ENCODE measurements at regions not wholly inside any gene's neighbourhood (a gene's known extent, or its start where the extent isn't known, plus 50 kb on each side); places are given as distances from the start of the nearest gene placed in this dataset.
"Not testable (repeated sequence)": the region's sequence is repeated elsewhere in the genome, so short reads cannot be mapped to it uniquely, and the experiment has no call there.

DNA sequence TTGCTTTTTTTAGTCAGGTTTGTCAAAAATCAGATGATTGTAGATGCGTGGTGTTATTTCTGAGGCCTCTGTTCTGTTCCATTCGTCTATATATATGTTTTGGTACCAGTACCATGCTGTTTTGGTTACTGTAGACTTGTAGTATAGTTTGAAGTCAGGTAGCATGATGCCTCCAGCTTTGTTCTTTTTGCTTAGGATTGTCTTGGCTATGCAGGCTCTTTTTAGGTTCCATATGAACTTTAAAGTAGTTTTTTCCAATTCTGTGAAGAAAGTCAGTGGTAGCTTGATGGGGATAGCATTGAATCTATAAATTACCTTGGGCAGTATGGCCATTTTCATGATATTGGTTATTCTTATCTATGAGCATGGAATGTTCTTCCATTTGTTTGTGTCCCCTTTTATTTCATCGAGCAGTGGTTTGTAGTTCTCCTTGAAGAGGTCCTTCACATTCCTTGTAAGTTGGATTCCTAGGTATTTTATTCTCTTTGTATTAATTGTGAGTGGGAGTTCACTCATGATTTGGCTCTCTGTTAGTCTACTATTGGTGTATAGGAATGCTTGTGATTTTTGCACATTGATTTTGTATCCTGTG lies 70.1 kb upstream of the TOP3B start:
- DNase-seq, result not testable (repeated sequence)

DNA sequence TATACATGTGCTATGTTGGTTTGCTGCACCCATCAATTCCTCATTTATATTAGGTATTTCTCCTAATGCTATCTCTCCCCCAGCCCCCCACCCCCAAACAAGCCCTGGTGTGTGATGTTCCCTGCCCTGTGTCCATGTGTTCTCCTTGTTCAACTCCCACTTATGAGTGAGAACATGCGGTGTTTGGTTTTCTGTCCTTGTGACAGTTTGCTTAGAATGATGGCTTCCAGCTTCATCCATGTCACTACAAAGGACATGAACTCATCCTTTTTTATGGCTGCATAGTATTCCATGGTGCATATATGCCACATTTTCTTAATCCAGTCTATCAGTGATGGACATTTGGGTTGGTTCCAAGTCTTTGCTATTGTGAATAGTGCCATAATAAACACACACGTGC lies 68.4 kb upstream of the TOP3B start:
- not testable (repeated sequence) for DNase-seq

DNA sequence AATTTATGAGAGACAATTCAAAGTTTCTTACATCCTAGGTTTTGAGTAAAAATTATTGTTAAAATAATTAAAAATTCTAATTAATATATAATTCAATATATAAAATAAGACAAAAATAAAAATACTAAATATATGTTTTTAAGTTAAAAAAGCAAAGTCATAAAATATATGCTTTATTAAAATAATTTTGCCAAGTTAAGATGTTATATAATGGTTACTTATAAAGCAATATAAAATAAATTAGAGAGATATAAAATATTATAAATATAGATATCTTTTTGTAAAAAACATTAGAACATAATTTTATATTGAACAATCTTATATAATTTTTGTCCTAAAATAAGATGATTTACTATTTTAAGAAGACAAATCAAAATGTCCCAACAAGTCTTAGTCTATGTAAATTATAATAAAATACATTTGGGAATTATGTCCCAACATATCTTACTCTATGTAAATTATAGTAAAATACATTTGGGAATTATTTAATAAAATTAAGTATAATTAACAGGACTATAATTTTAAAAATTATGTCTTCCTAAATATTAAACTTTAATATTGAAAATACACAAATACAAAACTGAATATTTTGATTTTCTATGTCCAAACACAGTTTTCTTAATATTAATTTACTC lies 67.7 kb upstream of the TOP3B start:
- no peak for DNase-seq

DNA sequence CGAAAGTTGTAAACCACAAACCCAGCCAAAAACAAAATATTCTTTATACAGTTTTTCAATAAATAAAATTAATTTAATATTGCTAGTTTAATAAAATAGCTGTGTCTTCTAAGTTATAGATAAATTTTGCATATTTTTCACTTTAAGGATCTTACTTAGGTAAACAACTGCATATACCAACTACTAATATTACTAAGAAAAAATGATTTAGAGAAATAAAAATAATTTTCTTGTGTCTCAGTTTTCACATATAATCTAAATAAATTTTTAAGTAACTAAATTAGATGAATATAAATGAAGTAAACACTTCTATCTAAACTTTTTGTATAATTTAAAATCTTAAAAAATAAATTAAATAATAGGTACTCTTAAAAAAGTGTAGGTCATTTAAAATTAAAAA lies 67.1 kb upstream of the TOP3B start:
- no peak for DNase-seq

DNA sequence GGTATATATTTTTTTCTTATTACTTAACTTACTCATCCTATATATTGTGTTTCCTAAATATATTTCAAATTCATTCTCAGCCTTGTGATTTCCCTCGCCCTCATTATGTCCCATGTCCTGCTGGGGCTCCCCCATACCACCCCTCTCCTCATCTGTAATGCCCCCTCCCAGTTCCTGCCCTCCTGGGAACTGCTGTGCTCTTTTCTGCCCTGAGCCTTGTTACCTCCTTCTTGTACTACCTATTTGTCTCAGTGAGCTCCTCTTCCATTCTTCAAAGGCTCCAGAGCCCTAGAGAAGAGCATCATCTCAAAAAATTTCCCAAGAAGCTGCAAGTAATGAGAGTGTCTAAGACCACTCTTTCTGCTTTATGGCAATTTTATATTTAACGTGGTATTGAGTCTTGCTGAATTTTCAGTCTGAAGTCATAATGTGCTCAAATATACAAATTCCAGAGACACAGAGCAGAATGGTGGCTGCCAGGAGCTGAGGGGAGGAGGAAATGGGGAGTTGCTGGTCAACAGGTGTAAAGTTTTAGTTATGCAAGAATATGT lies 66.5 kb upstream of the TOP3B start:
- DNase-seq, result no peak

DNA sequence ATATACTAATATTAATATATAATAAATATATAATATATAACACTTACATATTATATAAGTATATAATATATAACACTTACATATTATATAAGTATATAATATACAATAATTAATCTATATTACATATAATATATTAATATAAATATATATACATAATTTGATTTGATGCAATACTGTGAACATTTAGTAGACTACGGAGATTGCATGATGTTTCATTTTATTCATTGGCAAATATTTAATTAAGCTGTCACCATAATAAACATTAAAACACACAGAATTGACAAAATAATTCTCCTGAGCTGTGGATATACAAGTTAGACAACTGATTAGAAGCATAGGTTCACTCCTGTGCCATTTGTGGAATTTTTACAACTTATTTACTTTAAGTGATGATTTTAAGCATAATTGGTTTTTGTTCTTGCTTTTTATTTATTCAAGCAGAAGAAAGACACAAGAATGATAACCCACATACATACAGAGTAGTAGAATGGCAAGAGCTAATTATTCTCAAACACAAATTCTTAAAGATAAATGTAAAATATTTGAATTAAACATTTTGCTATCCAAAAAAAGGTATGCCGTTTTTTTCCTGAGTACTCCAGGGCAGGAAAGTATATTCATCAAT lies 65.8 kb upstream of the TOP3B start:
- DNase-seq, result no peak

DNA sequence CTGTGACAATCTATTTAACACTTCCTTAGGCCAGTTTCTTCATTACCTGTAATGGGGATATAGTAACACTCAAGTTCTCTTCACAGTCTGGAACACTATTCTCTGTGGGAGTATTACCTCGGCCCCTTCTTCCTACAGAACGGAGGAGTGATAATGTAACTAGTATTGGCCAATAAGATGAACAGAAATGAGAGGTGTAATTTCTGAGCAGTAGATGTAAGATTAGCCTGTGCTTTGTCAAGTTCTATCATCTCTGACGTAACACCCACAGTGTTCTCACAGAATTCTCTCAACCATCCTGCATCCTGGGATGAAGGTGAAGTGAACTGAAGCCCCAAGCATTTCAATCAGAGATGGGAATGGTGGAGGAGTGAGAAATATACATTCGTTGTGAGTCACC lies 65.2 kb upstream of the TOP3B start:
- DNase-seq, result no peak

DNA sequence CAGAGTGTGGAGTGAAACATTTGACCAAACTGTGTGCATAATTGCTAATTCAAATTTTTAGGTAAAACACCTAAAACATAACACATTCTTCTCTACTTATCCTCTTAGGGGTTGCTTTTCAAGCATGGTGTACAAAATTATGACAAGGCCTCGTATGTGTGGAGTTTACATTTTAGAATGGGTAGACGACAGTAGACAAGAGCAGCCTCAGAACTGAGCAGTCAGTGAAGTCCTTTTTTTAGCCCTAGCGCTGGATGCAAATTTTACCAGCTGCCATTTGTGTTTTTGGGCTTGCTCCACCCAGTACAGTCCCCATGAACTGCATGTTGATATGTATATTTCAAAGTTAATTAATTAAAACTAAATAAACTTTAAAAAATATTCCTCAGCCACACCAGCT lies 64.7 kb upstream of the TOP3B start:
- no peak for DNase-seq

DNA sequence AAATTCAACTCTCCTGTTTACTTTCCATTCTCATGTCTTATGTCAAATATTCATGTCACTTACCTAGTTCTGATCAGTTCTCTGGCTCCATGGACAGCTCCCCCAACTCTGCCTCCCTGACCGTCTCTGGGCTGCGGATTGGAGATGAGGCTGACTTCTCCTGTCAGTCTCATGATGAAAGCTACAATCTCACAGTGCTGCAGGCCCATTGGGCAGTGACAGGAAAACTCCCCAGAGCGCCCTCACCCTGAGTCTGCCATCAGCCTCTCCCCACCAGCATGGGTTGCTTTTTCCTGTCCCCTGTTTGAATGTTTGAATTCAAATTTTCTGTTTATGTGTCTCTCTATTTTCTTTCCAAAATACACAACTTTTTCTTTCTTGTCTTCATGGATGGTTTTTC lies 63.8 kb upstream of the TOP3B start:
- DNase-seq, result no peak

DNA sequence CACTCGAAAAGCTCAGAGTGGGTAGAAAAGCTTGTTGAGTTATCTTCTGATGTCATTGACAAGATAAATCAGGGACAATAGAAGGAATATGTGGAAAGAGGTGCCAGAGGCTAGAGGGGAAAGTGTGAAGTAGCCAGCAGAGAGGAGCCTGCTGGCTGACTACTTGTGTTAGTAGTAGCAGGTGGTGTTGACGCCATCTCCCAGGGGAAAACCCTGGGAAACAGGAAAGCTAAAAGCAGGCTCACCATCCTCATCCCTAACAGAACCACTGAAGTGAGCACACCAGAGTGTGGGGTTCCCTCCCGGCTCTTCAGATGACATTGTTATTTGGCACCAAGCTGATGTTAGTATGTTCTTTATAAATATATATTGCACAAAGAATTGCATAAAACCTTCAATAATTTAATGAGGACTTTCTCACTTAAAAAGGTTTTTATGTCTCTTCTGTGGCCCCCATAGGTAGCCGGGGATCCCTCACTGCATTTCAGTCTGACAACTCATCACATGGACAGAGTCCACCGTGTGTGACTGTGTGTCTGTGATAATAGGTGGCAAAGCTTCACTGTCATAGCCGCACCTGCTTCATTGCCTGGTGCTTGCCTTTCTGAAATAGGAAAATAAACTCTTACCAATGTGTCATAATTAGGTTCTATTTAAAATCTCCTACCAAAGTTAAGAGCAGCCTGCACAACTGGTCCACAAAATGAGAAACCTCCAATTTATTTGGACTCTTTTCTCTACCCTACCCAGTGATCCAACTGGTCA lies 63.2 kb upstream of the TOP3B start:
- no peak for DNase-seq

DNA sequence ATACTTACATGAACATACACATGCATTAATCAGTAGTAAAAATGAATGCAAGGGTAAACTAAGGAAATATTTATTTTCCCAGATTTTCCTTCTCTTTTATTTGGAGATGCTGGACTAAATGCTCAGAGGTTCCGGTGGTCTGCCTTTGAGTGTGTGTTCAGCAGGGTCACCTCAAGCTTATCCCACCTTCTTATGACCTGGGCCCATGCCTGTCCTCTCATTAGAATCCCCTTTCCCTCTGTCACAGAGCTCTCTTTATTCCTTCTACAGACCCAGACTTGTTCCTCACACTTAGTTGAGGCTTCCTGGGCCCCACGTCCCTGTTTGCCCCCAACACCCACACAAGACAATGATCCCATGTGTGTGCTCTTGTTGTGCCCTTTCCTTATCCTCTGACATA lies 61.6 kb upstream of the TOP3B start:
- no peak for DNase-seq

DNA sequence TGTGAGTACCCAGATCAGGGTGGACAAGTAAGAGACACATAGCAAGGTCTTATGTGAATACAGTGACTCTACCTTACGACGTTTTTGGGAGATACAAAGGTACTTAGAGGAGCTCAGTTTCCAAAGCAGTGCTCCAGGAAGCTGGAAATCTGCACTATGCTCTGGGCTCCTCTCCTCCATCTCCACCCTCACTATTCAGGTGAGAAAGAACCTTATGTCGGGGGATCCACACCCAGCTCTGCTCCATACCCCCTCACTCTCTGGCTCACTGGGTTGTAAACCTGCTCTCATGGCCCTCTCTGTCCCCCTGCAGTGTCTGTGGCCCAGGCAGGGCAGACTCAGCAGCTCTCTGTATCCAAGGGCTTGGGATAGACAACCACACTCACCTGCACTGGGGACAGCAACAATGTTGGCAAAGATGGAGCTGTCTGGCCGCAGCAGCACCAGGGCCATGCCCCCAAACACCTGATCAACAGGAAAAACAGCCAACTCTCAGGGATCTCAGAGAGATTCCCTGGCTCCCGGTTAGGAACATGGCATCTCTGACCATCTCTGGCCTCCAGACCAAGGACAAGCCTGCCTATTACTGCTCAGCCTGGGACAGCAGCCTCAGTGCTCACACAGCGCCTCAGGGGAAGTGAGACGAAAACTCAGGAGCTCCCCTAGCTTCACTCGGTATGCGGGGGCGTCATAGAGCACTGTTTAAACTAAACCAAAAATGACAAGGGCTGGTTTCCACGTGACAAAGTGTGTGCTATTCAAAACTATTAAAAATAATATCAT lies 60.9 kb upstream of the TOP3B start:
- DNase-seq, result no peak

DNA sequence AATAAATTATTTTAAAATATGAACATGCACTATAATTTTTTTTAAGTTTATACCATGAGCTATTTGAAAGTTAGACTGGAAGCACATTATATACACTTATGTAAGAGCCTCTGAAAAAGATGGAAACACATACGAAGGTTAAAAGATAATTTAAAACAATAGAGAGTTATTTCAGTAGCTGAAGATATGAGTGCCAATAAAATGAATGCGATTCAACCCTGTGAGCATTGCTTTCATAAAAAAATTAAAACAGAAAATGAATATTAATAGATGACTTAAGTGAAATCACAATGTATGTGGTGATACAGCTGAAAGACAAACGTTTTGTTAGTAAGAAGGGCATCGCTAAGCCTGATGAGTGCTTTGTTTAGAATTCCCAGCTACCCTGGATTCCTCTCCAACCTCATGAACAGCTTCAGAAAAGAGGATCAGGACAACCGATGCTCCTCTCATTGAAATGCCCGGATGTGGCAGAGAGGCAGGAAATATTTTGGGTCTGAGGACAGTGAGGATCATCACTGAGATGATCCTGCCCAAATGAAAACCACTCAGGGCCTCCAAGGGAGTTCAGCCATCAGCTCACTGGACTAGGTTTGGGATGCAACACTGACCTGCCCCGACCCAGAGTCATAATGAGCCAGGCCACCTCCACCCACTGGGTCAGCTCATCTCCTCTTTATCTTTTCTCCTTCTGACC lies 60.2 kb upstream of the TOP3B start:
- no peak for DNase-seq

DNA sequence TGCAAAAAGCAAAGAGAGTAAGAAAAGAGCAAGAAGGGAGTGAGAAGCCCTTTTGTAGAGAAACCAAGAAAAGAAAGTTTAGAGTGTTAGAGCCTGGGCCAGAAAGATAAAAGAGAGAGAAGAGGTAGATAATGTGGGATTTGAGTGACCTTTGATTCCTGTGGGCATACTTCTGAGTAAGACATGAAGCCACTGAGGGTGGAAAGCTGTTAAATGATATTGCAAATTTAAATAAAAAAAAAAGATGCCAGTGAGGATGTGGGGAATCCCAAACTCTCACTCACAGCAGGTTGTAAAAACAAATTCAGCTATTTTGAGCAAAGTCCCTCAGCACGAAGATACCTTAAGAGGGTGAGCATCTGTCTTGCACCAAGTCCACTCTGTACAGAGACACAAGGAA lies 59.4 kb upstream of the TOP3B start:
- no peak for DNase-seq

DNA sequence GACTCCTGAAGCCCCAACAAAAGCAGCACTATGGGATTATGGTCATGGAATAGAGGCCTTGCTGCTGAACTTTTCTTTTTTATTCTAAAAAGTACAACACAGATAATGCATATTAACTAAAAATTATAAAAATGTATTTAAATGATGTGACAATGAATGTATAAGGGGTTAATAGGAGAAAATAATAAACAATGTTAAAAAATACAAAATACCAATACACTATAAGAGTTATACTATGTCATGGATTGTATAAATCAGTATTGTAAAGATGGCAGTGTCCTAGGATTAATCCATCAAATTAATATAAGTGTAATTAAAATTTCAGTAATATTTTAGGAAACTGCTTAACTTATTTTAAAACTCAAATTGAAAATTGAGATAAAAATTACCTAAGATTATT lies 58.3 kb upstream of the TOP3B start:
- DNase-seq, result no peak

DNA sequence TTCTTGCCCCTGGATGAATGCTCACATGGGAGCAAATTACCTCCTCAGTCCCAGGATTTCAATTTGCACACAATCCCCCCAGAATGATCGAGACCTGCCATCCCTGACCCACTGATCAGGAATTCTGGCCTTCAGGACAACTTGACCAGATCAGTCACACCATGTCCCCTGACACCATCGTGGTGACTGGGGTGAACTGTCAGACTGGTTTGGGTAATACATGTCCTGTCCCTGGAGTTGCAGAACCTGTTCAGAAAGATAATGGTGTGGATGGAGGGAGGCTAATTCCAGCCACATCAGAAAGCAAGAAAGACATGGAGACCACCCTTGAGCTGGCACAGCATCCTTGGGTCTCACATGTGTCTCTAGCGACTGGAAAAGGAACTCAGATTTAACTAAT lies 57.9 kb upstream of the TOP3B start:
- DNase-seq, result no peak

DNA sequence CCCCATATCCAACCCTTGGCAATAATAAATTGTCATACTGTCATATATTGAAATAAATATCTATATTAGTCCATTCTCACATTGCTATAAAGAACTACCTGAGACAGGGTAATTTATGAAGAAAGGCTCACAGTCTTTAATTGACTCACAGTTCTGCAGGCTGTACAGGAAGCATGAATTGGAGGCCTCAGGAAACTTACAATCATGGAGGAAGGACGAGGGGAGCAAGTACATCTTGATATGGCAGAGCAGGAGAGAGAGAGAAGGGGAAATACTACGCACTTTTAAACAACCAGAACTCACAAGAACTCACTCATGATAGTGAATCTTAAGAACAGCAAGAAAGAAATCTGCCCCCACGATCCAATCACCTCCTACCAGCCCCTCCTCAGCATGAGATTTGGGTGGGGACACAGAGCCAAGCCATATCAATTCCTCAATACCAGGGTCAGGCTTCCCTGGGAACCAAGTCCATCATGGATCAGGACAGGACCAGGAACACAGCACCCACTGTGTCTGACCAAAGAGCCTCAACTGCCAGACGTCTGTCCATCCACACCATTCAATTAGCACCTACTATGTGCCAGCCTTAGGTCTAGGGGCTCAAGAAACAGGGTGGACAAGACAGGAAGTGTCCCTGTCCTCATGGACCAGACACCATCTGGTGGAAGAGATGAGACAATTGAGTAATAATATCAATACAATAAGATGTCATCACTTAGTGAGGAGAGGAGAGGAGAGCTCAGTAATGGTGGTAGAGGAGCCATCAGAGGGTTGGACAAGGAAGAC lies 56.9 kb upstream of the TOP3B start:
- no peak for DNase-seq

DNA sequence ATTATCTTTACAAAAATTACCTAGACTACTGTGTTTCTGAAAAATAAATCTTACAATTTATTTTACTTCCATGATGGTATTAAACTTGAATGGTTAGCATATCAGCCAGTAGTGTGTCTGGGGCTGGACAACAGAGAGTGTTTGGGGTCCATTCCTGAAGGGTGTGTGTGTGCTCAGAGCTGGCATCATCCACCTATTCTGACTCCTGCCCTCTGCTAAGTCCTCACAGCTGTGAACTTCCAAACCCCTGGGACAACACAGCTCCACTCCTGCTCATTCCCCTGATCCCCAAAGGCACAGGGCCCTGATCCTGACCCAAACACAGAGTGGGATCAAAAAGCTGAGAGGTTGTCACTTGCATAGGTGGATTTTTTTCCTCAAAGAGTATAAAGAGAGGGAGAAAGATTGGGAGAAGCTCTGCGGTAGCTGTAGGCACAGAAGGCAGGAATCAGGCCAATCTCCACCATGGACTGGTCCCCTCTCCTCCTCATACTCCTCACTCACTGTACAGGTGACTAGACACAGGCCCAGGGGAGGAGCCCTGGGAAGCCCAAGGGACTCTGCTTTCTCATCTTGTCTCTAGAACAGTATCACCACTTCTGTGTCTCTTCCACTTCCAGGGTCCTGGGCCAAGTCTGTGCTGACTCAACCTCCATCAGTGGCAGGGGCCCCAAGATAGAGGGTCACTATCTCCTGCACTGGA lies 55.7 kb upstream of the TOP3B start:
- no peak for DNase-seq

DNA sequence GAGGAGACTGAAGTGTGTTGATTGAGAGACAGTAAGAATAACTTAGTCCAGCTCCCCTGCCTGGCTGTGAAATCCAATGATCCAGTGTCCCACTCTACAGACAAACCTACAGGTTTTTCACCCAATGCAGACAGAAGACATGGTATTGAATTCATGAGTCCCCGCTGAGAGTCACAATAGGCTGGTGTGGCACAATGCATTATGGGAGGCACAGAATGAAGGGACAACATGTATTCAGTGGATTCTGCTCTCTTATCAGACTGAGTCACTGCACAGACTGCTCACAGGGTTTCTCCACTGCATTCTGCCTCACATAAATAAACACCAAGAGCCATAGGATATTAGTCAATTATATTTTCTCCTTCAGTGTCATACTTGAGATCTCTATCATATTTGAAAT lies 55.2 kb upstream of the TOP3B start:
- DNase-seq, result peak; percentile 30

DNA sequence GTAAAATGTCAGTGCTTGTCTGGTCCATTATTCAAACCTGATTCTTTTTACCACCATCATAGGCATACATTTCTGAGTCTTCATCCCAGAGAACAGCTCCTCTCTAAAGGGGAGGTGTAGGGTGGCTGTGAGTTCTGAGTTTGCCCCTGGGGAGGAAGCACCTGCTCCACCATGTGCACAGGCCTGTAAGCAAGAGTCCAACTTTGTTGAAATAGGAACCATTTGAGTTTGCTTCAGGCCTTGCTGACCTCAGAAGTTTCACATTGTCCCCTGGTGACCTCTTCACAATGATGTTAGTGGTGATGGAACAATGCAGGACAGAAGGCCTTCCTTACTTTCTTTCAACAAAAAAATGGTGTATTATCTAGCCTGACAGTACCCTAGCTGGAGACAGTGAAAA lies 54.6 kb upstream of the TOP3B start:
- DNase-seq, result no peak

DNA sequence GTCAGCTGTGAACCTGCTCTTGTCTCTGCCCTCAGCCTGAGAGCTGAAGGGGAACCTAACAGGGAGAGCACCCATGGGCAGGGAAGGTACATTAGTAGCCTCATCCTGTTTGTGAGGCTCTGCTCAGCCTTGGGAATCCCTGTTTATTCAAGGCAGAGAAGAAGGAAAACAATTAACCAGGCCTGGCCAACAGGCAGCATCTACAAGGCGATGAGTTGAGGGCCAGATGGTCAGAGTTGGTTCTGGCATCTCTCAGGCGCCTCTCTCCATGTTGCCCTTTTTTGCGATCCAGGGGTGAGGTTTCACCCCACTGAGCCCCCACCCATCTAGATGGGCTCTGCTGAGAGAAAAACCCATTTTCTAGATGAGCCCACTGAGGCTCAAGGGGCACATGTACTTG lies 54.0 kb upstream of the TOP3B start:
- DNase-seq, result no peak

All from fibroblast of skin of right biceps (primary cell).